ENCODE measurements at regions not wholly inside any gene's neighbourhood (a gene's known extent, or its start where the extent isn't known, plus 50 kb on each side); places are given as distances from the start of the nearest gene placed in this dataset.

DNA sequence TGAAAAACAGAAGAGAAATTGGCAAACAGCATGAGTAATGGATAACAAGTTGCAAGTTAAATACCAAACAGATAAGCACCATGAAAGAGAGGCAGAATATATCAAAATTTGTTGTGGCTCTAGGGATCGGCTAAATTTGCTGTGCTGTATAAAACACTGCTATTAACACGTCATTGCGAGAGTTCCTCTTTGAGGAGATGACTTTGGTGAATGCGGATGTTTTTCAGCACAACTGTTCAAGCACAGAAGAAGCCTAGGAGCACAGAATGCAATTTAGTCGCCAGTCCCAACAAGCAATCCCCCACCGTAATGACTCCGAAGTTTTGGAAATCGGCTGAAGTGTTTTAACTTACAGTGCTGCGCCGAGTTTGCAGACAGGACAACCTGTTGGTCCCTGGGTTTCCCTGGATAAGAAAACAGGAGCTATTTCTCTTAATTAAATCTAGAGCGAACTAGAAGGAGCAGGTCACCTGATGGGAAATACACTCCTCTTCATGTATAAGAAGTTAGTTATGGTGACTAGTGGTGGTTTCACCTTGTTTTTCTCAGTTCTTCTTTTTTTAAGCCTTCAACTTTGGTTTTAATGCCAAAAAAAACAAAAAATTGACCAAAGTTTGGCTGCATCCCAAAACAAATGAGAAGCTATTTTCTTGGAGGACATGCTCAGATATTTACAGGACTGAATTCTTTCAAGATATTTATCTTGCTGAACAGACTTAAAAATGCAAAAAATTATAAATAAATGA, 454.1 kb upstream of the SALL3 start:
- TF ChIP-seq, protein P1, sequence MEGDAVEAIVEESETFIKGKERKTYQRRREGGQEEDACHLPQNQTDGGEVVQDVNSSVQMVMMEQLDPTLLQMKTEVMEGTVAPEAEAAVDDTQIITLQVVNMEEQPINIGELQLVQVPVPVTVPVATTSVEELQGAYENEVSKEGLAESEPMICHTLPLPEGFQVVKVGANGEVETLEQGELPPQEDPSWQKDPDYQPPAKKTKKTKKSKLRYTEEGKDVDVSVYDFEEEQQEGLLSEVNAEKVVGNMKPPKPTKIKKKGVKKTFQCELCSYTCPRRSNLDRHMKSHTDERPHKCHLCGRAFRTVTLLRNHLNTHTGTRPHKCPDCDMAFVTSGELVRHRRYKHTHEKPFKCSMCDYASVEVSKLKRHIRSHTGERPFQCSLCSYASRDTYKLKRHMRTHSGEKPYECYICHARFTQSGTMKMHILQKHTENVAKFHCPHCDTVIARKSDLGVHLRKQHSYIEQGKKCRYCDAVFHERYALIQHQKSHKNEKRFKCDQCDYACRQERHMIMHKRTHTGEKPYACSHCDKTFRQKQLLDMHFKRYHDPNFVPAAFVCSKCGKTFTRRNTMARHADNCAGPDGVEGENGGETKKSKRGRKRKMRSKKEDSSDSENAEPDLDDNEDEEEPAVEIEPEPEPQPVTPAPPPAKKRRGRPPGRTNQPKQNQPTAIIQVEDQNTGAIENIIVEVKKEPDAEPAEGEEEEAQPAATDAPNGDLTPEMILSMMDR (IDR thresholded peaks at IDR 0.05), result no peak
- no peak for TF ChIP-seq POLR2A (IDR thresholded peaks at IDR 0.05)
